ENCODE measurements at regions not wholly inside any gene's neighbourhood (a gene's known extent, or its start where the extent isn't known, plus 50 kb on each side); places are given as distances from the start of the nearest gene placed in this dataset.

GRCh38 chr10:23912884-23913404, 296.0 kb upstream of the KIAA1217 start:
- TF ChIP-seq CTCF (conservative IDR thresholded peaks at IDR 0.05 in 1 of 2, IDR thresholded peaks at IDR 0.05 in 1 of 2; ENCODE audit: low read depth in 1 of 2, low read length in 2 of 2) = no peak
- TF ChIP-seq EZH2 (IDR thresholded peaks at IDR 0.05; ENCODE audit: low read length, missing control alignments) = no peak
